Fibroblast of lung (primary cell): ENCODE measurements at regions not wholly inside any gene's neighbourhood (a gene's known extent, or its start where the extent isn't known, plus 50 kb on each side); places are given as distances from the start of the nearest gene placed in this dataset.

ENCODE experiments used
- DNase-seq, 2 donors: peaks; one replicate each; pipeline versions ENCODE4 v3.0.0 to v3.0.0-alpha.2; 2010; ENCODE audit warnings: low read depth in 2 of 2
- H2AFZ ChIP-seq: 2 replicates; pipeline ENCODE4 v1.5.1; 2012; ENCODE audit warnings: low read length, control low read depth, inconsistent platforms
- H3K27ac ChIP-seq: 2 replicates; pipeline ENCODE4 v1.5.1; 2011; ENCODE audit warnings: low read length, control low read depth; ENCODE audit not compliant: insufficient read depth
- H3K27me3 ChIP-seq: 2 replicates; pipeline ENCODE4 v1.5.1; 2011; ENCODE audit warnings: mild to moderate bottlenecking, low read length; ENCODE audit not compliant: control insufficient read depth, insufficient read depth
- H3K36me3 ChIP-seq: 2 replicates; pipeline ENCODE4 v1.5.1; 2011; ENCODE audit warnings: low read length; ENCODE audit not compliant: control insufficient read depth, insufficient read depth
- H3K4me1 ChIP-seq: 2 replicates; pipeline ENCODE4 v1.5.1; 2011; ENCODE audit warnings: low read length; ENCODE audit not compliant: control insufficient read depth, insufficient read depth; ENCODE audit errors: extremely low read depth
- H3K4me2 ChIP-seq: 2 replicates; pipeline ENCODE4 v1.5.1; 2011; ENCODE audit warnings: low read length, control low read depth; ENCODE audit not compliant: insufficient read depth; ENCODE audit errors: extremely low read depth
- H3K4me3 ChIP-seq, 4 experiments: fragments of 200-600 bp in 1 of 4; sonication (generic) in 1 of 4; replicated peaks in 1 of 4; 2 replicates each; pipeline ENCODE4 v1.5.1; 2011 to 2016; ENCODE audit warnings: low read length in 4 of 4, low read depth in 3 of 4, mild to moderate bottlenecking in 3 of 4, control low read depth in 2 of 4, inconsistent platforms in 1 of 4, mixed read lengths in 1 of 4; ENCODE audit not compliant: insufficient read depth in 1 of 4; ENCODE audit errors: control extremely low read depth in 1 of 4
- H3K79me2 ChIP-seq: 2 replicates; pipeline ENCODE4 v1.5.1; 2012; ENCODE audit warnings: mild to moderate bottlenecking, low read length, inconsistent platforms; ENCODE audit not compliant: control insufficient read depth, insufficient read depth
- H3K9ac ChIP-seq: 2 replicates; pipeline ENCODE4 v1.5.1; 2011; ENCODE audit warnings: mild to moderate bottlenecking, low read length, control low read depth; ENCODE audit not compliant: insufficient read depth
- H3K9me3 ChIP-seq: 2 replicates; pipeline ENCODE4 v1.5.1; 2012; ENCODE audit warnings: low read depth, low read length; ENCODE audit not compliant: control insufficient read depth, insufficient read depth
- H4K20me1 ChIP-seq: 2 replicates; pipeline ENCODE4 v1.5.1; 2011; ENCODE audit warnings: low read length; ENCODE audit not compliant: control insufficient read depth, insufficient read depth; ENCODE audit errors: extremely low read depth
- CTCF ChIP-seq, 2 donors: IDR thresholded peaks in 1 of 2; conservative IDR thresholded peaks in 1 of 2; 1 replicate in 1 of 2; 2 replicates in 1 of 2; pipeline ENCODE4 v1.5.1; 2011 to 2012; ENCODE audit warnings: low read length in 2 of 2, control low read depth in 1 of 2, inconsistent platforms in 1 of 2, low read depth in 1 of 2, mild to moderate bottlenecking in 1 of 2
- EZH2 ChIP-seq: IDR thresholded peaks from 2 replicates; pipeline ENCODE4 v1.5.1; 2012; ENCODE audit warnings: low read length, control low read depth, mild to moderate bottlenecking; ENCODE audit errors: missing control alignments

DNA sequence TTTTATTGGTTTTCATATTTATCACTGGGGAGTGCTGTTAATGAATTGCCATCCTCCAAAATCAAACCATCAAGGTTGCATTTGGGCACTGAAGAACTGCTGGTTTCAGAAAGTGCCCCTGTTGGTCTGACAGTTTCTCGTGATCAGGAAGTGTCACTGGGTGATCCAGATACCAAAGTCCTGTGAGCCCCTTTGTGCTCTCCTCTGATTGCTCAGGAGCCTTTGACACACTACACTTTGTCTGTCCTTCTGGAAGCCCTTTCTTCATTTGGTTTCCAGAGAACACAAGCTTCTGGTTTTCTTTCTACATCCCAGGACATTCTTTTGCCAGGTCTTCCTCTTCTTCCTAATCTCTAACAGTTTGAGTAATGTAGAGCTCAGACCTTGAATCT is 165.8 kb upstream of the PROX1 start:
- no peaks in the 10 kb centered on the region for H3K36me3 ChIP-seq
- TF ChIP-seq EZH2: no peak
- no peak for TF ChIP-seq CTCF (conservative IDR thresholded peaks at IDR 0.05 in 1 of 2, IDR thresholded peaks at IDR 0.05 in 1 of 2; ENCODE audit: low read depth in 1 of 2, low read length in 2 of 2)
- no peak for DNase-seq
- H3K4me3 ChIP-seq: no peak overlapping the region
- H3K9me3 ChIP-seq: no peaks in the 10 kb centered on the region
- no peaks in the 10 kb centered on the region for H4K20me1 ChIP-seq
- H3K9ac ChIP-seq: no peak overlapping the region
- H3K4me2 ChIP-seq: no peak overlapping the region
- no peaks in the 10 kb centered on the region for H3K79me2 ChIP-seq
- H3K27ac ChIP-seq: no peak overlapping the region
- no peaks in the 10 kb centered on the region for H3K27me3 ChIP-seq
- no peaks in the 10 kb centered on the region for H3K4me1 ChIP-seq
- no peak overlapping the region for H2AFZ ChIP-seq

DNA sequence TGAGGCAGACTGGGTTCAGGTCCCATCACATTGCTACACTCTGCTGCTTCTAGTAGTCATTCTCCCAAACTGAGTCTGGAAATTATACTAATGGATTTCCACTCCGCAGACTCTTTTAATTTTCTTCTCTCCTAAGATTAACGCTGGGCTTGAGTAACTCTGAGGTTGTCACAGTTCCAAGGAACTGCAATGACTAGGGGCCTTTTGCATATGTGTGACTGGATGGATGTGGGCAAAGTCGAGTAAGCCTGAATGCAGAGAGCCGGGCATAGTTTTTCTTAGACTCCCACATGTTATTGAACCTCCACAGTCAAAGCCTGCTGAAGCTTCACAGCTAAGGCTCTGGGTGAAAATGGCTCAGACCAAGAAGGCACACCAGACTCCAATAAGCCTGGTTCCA is 160.9 kb upstream of the PROX1 start:
- no peaks in the 10 kb centered on the region for H3K27me3 ChIP-seq
- no peak overlapping the region for H3K4me2 ChIP-seq
- H3K4me1 ChIP-seq: no peaks in the 10 kb centered on the region
- TF ChIP-seq CTCF (conservative IDR thresholded peaks at IDR 0.05 in 1 of 2, IDR thresholded peaks at IDR 0.05 in 1 of 2; ENCODE audit: low read depth in 1 of 2, low read length in 2 of 2): no peak
- TF ChIP-seq EZH2: no peak
- H2AFZ ChIP-seq: no peak overlapping the region
- H3K4me3 ChIP-seq: no peak overlapping the region
- H3K79me2 ChIP-seq: no peaks in the 10 kb centered on the region
- H3K9ac ChIP-seq: no peak overlapping the region
- DNase-seq: no peak
- H3K27ac ChIP-seq: no peak overlapping the region
- H3K9me3 ChIP-seq: no peaks in the 10 kb centered on the region
- no peaks in the 10 kb centered on the region for H3K36me3 ChIP-seq
- H4K20me1 ChIP-seq: no peaks in the 10 kb centered on the region

DNA sequence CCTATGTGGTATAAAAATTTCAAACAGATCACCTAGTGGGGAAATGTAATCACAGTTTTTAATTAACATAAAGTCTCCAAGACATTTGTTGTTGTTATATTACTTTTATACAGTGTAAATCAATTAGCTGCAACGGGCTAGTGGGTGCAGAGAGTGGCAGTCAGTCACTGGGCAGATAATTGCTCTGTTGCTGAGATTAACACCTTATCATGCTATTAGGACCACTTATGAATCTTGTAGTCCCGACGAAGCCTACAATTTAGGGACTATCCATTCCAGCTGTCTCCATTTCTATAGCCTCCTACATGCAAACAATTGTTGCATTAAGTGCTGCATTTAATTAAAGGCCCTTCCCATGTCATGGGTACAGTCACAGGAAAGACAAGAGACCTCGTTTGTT is 158.9 kb upstream of the PROX1 start:
- Histone ChIP-seq H3K9ac (no peak overlapping the region), H3K4me1 (no peaks in the 10 kb centered on the region), H3K4me2 (no peak overlapping the region), H3K79me2 (no peaks in the 10 kb centered on the region), H3K9me3 (no peaks in the 10 kb centered on the region), H2AFZ (no peak overlapping the region), H4K20me1 (no peaks in the 10 kb centered on the region), H3K36me3 (no peaks in the 10 kb centered on the region), H3K27me3 (no peaks in the 10 kb centered on the region), H3K27ac (no peak overlapping the region), H3K4me3 (no peak overlapping the region)
- DNase-seq: no peak
- TF ChIP-seq CTCF (conservative IDR thresholded peaks at IDR 0.05 in 1 of 2, IDR thresholded peaks at IDR 0.05 in 1 of 2; ENCODE audit: low read depth in 1 of 2, low read length in 2 of 2) (no peak), EZH2 (no peak)
